GM18867 (cell line): ENCODE measurements at regions not wholly inside any gene's neighbourhood (a gene's known extent, or its start where the extent isn't known, plus 50 kb on each side); places are given as distances from the start of the nearest gene placed in this dataset.

Experiments used
- ATAC-seq: cut with Tn5 transposase; IDR thresholded peaks from one replicate; pipeline ENCODE4 v1.9.1; 2021; ENCODE audit warnings: mild to moderate bottlenecking, moderate library complexity; ENCODE audit not compliant: unreplicated experiment

- ATAC-seq, result peak; percentile 80
These were observed 874.2 kb downstream of the TFAP2A start for GRCh38 chr6:9540534-9541126.

DNA sequence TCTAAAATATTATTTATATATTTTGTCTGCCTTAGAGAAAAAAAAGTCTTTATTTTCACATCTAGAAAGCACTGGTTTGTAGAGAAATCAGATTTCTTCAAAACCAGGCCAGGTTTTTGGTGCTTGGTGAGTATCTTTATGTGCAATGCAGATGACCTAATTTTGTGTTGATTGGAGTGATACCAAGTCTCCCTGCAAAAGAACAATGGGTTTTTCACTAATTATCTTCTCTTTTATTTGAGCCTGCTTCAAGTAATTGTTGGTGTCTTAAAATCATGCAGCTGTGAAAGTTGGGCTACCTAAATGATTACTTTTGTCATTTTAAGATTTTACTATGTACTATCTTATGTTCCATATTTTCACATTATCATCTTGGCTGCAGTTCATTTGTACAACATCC is 874.7 kb downstream of the TFAP2A start:
- no peak for ATAC-seq

DNA sequence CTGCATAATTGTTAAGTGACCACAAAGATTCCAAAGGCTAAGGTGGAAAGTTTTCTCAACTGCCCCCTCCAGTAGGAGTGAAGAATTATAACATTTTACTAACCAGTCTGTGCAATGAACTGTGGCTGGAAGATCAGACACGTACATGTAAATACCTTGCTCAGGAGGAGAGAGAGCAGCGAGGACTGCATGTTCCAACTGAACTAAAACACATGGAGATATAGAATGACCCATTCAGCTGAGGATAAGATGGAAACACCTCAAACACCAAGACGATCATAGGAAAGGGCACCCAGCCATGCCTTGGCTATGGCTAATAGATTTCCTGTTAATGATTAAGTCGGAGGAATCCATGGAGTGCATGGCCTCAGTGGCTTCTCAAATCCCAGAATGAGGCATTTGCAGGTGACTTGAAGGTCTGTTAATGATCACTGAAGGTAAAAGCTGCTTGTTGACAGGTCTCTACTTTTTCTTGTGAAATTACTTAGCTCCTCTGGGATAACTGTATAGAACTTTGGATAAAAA is 875.6 kb downstream of the TFAP2A start:
- ATAC-seq, result no peak

- ATAC-seq, result no peak
These were observed 877.5 kb downstream of the TFAP2A start for GRCh38 chr6:9537381-9537780.

GRCh38 chr6:9535106-9535505 is 879.8 kb downstream of the TFAP2A start:
- ATAC-seq, result no peak

- ATAC-seq, result no peak
These were observed 882.0 kb downstream of the TFAP2A start for GRCh38 chr6:9532621-9533557.

GRCh38 chr6:9527679-9528286 is 887.1 kb downstream of the TFAP2A start:
- ATAC-seq, result no peak

DNA sequence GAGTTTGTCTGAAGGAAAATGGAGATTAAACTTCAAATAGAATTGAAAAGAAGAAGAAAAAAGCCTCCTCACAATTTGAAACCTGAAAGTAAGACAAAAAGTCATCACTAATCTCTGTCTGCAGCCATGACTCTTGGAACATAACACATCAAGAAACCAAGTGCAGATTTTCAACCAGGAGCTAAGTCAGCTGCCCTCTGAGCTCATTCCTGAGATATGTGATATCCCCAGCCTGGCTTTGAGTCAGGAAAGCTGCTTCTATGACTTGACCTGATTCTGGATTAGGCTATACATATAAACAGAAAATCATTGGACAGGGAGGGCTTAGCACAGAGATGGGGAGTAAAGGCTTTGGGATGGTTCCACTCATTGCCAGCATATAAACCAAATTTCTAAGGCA is 891.4 kb downstream of the TFAP2A start:
- ATAC-seq, result no peak

GRCh38 chr6:9522101-9522500 is 892.8 kb downstream of the TFAP2A start:
- ATAC-seq, result no peak

- ATAC-seq, result peak; percentile 35
These were observed 893.7 kb downstream of the TFAP2A start for GRCh38 chr6:9521152-9521530.

DNA sequence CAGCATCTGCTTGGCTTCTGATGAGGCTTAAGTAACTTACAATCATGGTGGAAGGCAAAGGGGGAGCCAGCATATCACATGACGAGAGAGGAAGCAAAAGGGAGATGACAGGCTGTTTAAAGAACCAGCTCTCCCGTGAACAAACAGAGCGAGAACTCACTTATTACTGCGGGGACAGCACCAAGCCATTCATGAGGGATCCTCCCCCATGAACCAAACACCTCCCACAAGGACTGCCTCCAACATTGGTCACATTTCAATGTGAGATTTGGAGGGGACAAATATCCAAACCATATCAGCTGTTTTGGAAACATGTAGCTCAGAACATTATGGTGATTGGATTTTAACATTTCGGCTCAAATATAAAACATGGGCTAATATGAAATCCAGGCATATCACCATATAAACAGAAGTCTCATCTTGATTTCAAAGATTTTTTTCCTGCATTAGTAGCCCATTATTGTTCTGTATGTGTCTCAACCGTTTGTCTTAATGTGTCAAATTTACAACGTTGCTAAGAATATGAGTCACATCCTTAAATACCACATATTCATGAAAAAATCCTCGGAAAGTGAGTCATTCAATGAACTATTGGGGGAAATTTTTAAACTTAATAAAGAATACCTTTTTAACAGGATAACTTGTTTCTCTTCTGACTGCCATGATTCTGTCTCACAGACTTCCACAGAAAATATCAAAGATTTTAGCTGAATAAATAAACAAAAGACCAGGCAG is 894.3 kb downstream of the TFAP2A start:
- peak; percentile 54 for ATAC-seq

GRCh38 chr6:9518431-9518830 is 896.4 kb downstream of the TFAP2A start:
- ATAC-seq, result no peak

GRCh38 chr6:9517806-9518205 is 897.1 kb downstream of the TFAP2A start:
- ATAC-seq, result no peak

GRCh38 chr6:9515633-9516606 is 899.0 kb downstream of the TFAP2A start:
- no peak for ATAC-seq

GRCh38 chr6:9514146-9514545 is 900.7 kb downstream of the TFAP2A start:
- no peak for ATAC-seq

DNA sequence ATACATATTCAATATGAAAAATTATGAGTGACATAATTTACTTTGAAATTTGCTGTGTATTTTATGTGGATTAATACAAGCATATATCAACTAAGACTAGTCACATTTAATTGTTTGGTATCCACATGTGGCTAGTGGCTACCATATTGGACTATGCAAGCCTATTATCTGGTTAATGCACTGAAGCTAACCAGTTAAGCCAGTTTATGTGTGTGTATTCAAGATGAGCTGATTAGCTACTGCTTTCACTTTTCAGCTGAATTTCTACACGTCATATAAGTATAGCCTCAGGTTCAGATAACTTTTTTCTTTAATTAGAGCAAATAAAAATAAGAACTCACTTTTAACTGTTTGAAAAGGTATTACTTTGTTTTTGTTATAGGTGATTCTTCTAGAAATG is 903.7 kb downstream of the TFAP2A start:
- ATAC-seq, result no peak

- peak; percentile 47 for ATAC-seq
These were observed 907.6 kb downstream of the TFAP2A start for GRCh38 chr6:9507136-9507895.

DNA sequence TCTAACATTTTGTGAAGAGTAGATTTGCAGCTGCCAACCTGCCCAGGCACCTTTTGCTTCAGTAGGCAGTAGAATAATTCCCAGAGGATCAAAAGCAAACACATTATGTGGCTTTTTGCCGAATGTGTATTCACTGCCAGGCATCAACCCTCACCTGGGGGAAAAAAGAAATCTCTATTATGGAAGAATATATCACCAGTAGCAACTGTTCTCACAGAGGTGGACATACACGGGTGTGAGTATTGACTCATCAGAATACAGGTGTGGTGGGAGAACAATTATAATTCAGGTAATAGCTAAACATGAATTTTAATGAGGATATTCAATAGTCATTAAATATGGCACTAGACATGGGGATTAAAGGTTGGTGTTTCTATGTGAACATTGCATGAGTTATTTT is 910.7 kb downstream of the TFAP2A start:
- no peak for ATAC-seq

GRCh38 chr6:9503111-9503761 is 911.6 kb downstream of the TFAP2A start:
- no peak for ATAC-seq
